ENCODE measurements at regions not wholly inside any gene's neighbourhood (a gene's known extent, or its start where the extent isn't known, plus 50 kb on each side); places are given as distances from the start of the nearest gene placed in this dataset.

GRCh38 chr11:42243385-42243784 lies 783.9 kb upstream of the LRRC4C start:
- DNase-seq, result no peak
- H3K27me3 ChIP-seq (ENCODE audit: low read depth), result no peaks in the 10 kb centered on the region
- no peak for TF ChIP-seq CTCF (IDR thresholded peaks at IDR 0.05; ENCODE audit: borderline replicate concordance)
- no peak overlapping the region for H3K27ac ChIP-seq (replicated peaks)
- H3K36me3 ChIP-seq, result no peaks in the 10 kb centered on the region
- intact Hi-C loops (cut with micrococcal nuclease), result no loop called here
- H3K9me3 ChIP-seq (replicated peaks), result no peaks in the 10 kb centered on the region
- H3K4me1 ChIP-seq, result no peaks in the 10 kb centered on the region
- no peak overlapping the region for H3K4me3 ChIP-seq

- H3K4me1 ChIP-seq, result no peaks in the 10 kb centered on the region
- no peaks in the 10 kb centered on the region for H3K27me3 ChIP-seq (ENCODE audit: low read depth)
- no peaks in the 10 kb centered on the region for H3K9me3 ChIP-seq (replicated peaks)
- DNase-seq, result no peak
- no peak overlapping the region for H3K4me3 ChIP-seq
- no peaks in the 10 kb centered on the region for H3K36me3 ChIP-seq
- H3K27ac ChIP-seq (replicated peaks), result no peak overlapping the region
- intact Hi-C loops (cut with micrococcal nuclease), result no loop called here
- TF ChIP-seq CTCF (IDR thresholded peaks at IDR 0.05; ENCODE audit: borderline replicate concordance), result no peak
Observed at GRCh38 chr11:42244376-42244775, 784.9 kb upstream of the LRRC4C start.

GRCh38 chr11:42249401-42249800 lies 789.9 kb upstream of the LRRC4C start:
- H3K4me1 ChIP-seq, result no peaks in the 10 kb centered on the region
- no peak for DNase-seq
- peaks cover 6% of the 10 kb centered on the region for H3K9me3 ChIP-seq (replicated peaks)
- no peaks in the 10 kb centered on the region for H3K36me3 ChIP-seq
- no peak overlapping the region for H3K4me3 ChIP-seq
- no peak for TF ChIP-seq CTCF (IDR thresholded peaks at IDR 0.05; ENCODE audit: borderline replicate concordance)
- no peak overlapping the region for H3K27ac ChIP-seq (replicated peaks)
- no peaks in the 10 kb centered on the region for H3K27me3 ChIP-seq (ENCODE audit: low read depth)
- intact Hi-C loops (cut with micrococcal nuclease), result no loop called here

GRCh38 chr11:42249956-42250355 lies 790.5 kb upstream of the LRRC4C start:
- Histone ChIP-seq H3K27me3 (ENCODE audit: low read depth) (no peaks in the 10 kb centered on the region), H3K4me1 (no peaks in the 10 kb centered on the region), H3K4me3 (no peak overlapping the region), H3K27ac (replicated peaks) (no peak overlapping the region), H3K9me3 (replicated peaks) (peaks cover 6% of the 10 kb centered on the region), H3K36me3 (no peaks in the 10 kb centered on the region)
- intact Hi-C loops (cut with micrococcal nuclease), result no loop called here
- no peak for TF ChIP-seq CTCF (IDR thresholded peaks at IDR 0.05; ENCODE audit: borderline replicate concordance)
- no peak for DNase-seq

GRCh38 chr11:42251984-42252383 lies 792.5 kb upstream of the LRRC4C start:
- Histone ChIP-seq H3K9me3 (replicated peaks) (peaks cover 6% of the 10 kb centered on the region), H3K27me3 (ENCODE audit: low read depth) (no peaks in the 10 kb centered on the region), H3K36me3 (no peaks in the 10 kb centered on the region), H3K27ac (replicated peaks) (no peak overlapping the region), H3K4me1 (no peaks in the 10 kb centered on the region), H3K4me3 (no peak overlapping the region)
- intact Hi-C loops (cut with micrococcal nuclease), result no loop called here
- TF ChIP-seq CTCF (IDR thresholded peaks at IDR 0.05; ENCODE audit: borderline replicate concordance), result no peak
- no peak for DNase-seq

- no peaks in the 10 kb centered on the region for H3K36me3 ChIP-seq
- H3K4me1 ChIP-seq, result no peaks in the 10 kb centered on the region
- no peaks in the 10 kb centered on the region for H3K27me3 ChIP-seq (ENCODE audit: low read depth)
- H3K27ac ChIP-seq (replicated peaks), result no peak overlapping the region
- TF ChIP-seq CTCF (IDR thresholded peaks at IDR 0.05; ENCODE audit: borderline replicate concordance), result no peak
- DNase-seq, result no peak
- H3K4me3 ChIP-seq, result no peak overlapping the region
- intact Hi-C loops (cut with micrococcal nuclease), result no loop called here
- peaks cover 6% of the 10 kb centered on the region for H3K9me3 ChIP-seq (replicated peaks)
Observed at GRCh38 chr11:42253156-42253555, 793.7 kb upstream of the LRRC4C start.
